ENCODE measurements at regions not wholly inside any gene's neighbourhood (a gene's known extent, or its start where the extent isn't known, plus 50 kb on each side); places are given as distances from the start of the nearest gene placed in this dataset.

DNA sequence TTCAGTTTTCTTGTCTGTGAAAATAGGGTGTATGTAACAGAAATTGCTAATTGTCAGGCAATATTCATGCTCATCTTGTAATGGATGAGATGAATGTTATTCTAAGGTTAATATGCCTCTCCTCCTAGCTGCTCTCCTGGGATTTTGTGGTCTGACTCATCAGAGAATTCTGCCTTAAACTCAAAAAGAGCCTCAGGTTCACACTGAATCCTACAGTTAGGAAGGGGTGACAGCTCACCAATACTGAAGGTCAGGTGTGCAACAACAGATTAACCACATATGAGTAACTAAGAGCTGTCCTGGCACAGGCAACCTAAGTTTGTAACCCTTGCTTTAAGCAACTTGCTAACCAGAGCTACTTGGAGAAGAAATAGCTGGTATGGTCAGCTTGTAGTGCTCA, 197.7 kb downstream of the SPATA18 start:
- TF ChIP-seq, protein P1, sequence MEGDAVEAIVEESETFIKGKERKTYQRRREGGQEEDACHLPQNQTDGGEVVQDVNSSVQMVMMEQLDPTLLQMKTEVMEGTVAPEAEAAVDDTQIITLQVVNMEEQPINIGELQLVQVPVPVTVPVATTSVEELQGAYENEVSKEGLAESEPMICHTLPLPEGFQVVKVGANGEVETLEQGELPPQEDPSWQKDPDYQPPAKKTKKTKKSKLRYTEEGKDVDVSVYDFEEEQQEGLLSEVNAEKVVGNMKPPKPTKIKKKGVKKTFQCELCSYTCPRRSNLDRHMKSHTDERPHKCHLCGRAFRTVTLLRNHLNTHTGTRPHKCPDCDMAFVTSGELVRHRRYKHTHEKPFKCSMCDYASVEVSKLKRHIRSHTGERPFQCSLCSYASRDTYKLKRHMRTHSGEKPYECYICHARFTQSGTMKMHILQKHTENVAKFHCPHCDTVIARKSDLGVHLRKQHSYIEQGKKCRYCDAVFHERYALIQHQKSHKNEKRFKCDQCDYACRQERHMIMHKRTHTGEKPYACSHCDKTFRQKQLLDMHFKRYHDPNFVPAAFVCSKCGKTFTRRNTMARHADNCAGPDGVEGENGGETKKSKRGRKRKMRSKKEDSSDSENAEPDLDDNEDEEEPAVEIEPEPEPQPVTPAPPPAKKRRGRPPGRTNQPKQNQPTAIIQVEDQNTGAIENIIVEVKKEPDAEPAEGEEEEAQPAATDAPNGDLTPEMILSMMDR (IDR thresholded peaks at IDR 0.05): no peak
- TF ChIP-seq POLR2AphosphoS5 (IDR thresholded peaks at IDR 0.05): no peak

All from suprapubic skin (tissue), 3 donors.